K562 (cell line): ENCODE measurements at regions not wholly inside any gene's neighbourhood (a gene's known extent, or its start where the extent isn't known, plus 50 kb on each side); places are given as distances from the start of the nearest gene placed in this dataset.

Experiments
- GABPB2 ChIP-seq: fragments of 250-450 bp; sonication (Bioruptor Pico); conservative IDR thresholded peaks from 2 replicates; pipeline ENCODE4 v1.5.1; 2021; ENCODE audit warnings: mild to moderate bottlenecking
- KDM5B ChIP-seq: fragments of 200-600 bp; sonication (generic); IDR thresholded peaks from 2 replicates; pipeline ENCODE4 v1.6.1; 2012; ENCODE audit warnings: low read depth, mild to moderate bottlenecking, moderate library complexity, low read length, control low read depth, inconsistent platforms; ENCODE audit not compliant: insufficient replicate concordance
- TAF15 ChIP-seq: fragments of 200-400 bp; formaldehyde crosslinking; IDR thresholded peaks from 2 replicates; pipeline ENCODE4 v1.6.1; 2017; ENCODE audit warnings: mild to moderate bottlenecking, low read depth, low read length, moderate library complexity
- ZNF282 ChIP-seq: sonication (generic); formaldehyde crosslinking; IDR thresholded peaks from 2 replicates; pipeline ENCODE4 v1.8.1; 2023; ENCODE audit warnings: missing genetic modification reagents
- ZNF408 ChIP-seq: fragments of 250-450 bp; sonication (Bioruptor Pico); IDR thresholded peaks from 2 replicates; pipeline ENCODE4 v1.4.0; 2020; ENCODE audit warnings: low read depth, mild to moderate bottlenecking, moderate library complexity
- TF ChIP-seq, protein P1 (sequence below): fragments of 450-650 bp; formaldehyde crosslinking; IDR thresholded peaks from 2 replicates; pipeline ENCODE4 v1.4.0; 2022; ENCODE audit warnings: missing genetic modification characterization
- TF ChIP-seq, protein P2 (sequence below), 2 experiments: fragments of 450-650 bp; conservative IDR thresholded peaks; 2 replicates each; pipeline ENCODE4 v1.6.1; 2017; ENCODE audit warnings: mild to moderate bottlenecking in 2 of 2, moderate library complexity in 2 of 2
- TF ChIP-seq, protein P3 (sequence below): fragments of 250-450 bp; sonication (Bioruptor Pico); IDR thresholded peaks from 2 replicates; pipeline ENCODE4 v1.8.0; 2022; ENCODE audit warnings: moderate library complexity, mild to moderate bottlenecking, inconsistent platforms
- TF ChIP-seq, protein P4 (sequence below): sonication (generic); formaldehyde crosslinking; IDR thresholded peaks from 2 replicates; pipeline ENCODE4 v1.8.0; 2022; ENCODE audit warnings: mild to moderate bottlenecking, missing genetic modification reagents
- TF ChIP-seq, protein P5 (sequence below): sonication (generic); formaldehyde crosslinking; IDR thresholded peaks from 2 replicates; pipeline ENCODE4 v1.8.1; 2023; ENCODE audit warnings: mild to moderate bottlenecking, missing genetic modification reagents
- TF ChIP-seq, protein P6 (sequence below), 2 experiments: fragments of 450-650 bp in 1 of 2; sonication (generic) in 1 of 2; formaldehyde crosslinking; conservative IDR thresholded peaks; 2 replicates each; pipeline versions ENCODE4 v1.4.0 to v1.8.1; 2020 to 2022; ENCODE audit warnings: mild to moderate bottlenecking in 1 of 2, missing genetic modification reagents in 1 of 2

DNA sequence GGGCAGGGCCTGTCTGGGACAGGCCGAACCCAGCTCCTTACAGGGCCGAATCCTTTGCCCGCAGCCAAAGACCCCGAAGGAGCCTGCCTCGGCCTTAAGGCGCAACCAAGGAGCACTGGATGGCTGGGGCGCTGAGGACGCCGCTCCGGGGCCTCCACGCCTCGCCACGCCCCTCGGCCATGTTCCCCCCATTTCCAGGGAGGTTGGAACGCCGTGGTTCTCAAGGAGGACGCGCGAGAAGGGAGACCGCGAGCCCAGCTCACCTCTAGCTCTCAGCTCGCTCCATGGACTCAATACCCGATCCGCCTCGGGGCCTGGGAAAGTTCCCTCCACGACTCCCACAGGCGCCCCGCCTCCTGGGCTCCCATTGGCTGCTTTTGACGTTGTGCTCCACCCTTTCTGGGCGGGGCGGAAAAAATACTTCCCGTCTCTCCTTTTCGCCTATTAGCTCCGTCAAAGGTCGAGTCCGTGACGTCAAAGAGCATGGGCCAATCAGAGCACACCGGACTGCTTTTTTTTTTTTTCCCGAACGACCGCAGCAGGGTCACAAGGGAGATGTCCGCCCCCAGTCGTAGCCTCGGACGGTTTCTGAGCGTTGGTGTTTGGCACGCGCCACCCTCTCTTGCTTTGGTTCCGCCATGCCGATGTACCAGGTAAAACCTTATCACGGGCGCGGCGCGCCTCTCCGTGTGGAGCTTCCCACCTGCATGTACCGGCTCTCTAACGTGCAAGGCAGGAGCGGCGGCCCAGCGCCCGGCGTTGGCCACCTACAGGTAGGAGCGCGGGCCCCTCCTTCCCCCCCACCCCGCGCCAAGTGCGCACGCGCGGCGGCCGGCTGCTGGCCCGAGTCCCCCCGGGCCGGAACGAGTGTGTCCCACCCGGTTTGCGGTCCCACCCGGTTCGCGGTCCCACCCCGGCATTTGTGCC, 305.7 kb downstream of the TYW1 start (continued):
- TF ChIP-seq, protein P1, sequence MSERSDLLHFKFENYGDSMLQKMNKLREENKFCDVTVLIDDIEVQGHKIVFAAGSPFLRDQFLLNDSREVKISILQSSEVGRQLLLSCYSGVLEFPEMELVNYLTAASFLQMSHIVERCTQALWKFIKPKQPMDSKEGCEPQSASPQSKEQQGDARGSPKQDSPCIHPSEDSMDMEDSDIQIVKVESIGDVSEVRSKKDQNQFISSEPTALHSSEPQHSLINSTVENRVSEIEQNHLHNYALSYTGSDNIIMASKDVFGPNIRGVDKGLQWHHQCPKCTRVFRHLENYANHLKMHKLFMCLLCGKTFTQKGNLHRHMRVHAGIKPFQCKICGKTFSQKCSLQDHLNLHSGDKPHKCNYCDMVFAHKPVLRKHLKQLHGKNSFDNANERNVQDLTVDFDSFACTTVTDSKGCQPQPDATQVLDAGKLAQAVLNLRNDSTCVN (CRISPR knock-in tag), result 0 out of 2 replicates have a peak, but pooled peaks have one; percentile 79
- TF ChIP-seq, protein P2, sequence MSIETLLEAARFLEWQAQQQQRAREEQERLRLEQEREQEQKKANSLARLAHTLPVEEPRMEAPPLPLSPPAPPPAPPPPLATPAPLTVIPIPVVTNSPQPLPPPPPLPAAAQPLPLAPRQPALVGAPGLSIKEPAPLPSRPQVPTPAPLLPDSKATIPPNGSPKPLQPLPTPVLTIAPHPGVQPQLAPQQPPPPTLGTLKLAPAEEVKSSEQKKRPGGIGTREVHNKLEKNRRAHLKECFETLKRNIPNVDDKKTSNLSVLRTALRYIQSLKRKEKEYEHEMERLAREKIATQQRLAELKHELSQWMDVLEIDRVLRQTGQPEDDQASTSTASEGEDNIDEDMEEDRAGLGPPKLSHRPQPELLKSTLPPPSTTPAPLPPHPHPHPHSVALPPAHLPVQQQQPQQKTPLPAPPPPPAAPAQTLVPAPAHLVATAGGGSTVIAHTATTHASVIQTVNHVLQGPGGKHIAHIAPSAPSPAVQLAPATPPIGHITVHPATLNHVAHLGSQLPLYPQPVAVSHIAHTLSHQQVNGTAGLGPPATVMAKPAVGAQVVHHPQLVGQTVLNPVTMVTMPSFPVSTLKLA (conservative IDR thresholded peaks at IDR 0.05), result peak; percentile 87 to 95
- TF ChIP-seq GABPB2 (CRISPR knock-in tag) (no peak), ZNF408 (CRISPR knock-in tag) (no peak), ZNF282 (no peak), KDM5B (peak; percentile 91), TAF15 (no peak)
- TF ChIP-seq, protein P3, sequence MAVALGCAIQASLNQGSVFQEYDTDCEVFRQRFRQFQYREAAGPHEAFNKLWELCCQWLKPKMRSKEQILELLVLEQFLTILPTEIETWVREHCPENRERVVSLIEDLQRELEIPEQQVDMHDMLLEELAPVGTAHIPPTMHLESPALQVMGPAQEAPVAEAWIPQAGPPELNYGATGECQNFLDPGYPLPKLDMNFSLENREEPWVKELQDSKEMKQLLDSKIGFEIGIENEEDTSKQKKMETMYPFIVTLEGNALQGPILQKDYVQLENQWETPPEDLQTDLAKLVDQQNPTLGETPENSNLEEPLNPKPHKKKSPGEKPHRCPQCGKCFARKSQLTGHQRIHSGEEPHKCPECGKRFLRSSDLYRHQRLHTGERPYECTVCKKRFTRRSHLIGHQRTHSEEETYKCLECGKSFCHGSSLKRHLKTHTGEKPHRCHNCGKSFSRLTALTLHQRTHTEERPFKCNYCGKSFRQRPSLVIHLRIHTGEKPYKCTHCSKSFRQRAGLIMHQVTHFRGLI (CRISPR knock-in tag), result no peak; the same call in 1 of the 2 replicates
- TF ChIP-seq, protein P4, sequence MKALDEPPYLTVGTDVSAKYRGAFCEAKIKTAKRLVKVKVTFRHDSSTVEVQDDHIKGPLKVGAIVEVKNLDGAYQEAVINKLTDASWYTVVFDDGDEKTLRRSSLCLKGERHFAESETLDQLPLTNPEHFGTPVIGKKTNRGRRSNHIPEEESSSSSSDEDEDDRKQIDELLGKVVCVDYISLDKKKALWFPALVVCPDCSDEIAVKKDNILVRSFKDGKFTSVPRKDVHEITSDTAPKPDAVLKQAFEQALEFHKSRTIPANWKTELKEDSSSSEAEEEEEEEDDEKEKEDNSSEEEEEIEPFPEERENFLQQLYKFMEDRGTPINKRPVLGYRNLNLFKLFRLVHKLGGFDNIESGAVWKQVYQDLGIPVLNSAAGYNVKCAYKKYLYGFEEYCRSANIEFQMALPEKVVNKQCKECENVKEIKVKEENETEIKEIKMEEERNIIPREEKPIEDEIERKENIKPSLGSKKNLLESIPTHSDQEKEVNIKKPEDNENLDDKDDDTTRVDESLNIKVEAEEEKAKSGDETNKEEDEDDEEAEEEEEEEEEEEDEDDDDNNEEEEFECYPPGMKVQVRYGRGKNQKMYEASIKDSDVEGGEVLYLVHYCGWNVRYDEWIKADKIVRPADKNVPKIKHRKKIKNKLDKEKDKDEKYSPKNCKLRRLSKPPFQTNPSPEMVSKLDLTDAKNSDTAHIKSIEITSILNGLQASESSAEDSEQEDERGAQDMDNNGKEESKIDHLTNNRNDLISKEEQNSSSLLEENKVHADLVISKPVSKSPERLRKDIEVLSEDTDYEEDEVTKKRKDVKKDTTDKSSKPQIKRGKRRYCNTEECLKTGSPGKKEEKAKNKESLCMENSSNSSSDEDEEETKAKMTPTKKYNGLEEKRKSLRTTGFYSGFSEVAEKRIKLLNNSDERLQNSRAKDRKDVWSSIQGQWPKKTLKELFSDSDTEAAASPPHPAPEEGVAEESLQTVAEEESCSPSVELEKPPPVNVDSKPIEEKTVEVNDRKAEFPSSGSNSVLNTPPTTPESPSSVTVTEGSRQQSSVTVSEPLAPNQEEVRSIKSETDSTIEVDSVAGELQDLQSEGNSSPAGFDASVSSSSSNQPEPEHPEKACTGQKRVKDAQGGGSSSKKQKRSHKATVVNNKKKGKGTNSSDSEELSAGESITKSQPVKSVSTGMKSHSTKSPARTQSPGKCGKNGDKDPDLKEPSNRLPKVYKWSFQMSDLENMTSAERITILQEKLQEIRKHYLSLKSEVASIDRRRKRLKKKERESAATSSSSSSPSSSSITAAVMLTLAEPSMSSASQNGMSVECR (CRISPR knock-in tag), result peak; percentile 44; the same call in 1 of the 2 replicates
- TF ChIP-seq, protein P5, sequence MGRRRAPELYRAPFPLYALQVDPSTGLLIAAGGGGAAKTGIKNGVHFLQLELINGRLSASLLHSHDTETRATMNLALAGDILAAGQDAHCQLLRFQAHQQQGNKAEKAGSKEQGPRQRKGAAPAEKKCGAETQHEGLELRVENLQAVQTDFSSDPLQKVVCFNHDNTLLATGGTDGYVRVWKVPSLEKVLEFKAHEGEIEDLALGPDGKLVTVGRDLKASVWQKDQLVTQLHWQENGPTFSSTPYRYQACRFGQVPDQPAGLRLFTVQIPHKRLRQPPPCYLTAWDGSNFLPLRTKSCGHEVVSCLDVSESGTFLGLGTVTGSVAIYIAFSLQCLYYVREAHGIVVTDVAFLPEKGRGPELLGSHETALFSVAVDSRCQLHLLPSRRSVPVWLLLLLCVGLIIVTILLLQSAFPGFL (CRISPR knock-in tag), result 0 out of 2 replicates have a peak, but pooled peaks have one; percentile 24
- TF ChIP-seq, protein P6, sequence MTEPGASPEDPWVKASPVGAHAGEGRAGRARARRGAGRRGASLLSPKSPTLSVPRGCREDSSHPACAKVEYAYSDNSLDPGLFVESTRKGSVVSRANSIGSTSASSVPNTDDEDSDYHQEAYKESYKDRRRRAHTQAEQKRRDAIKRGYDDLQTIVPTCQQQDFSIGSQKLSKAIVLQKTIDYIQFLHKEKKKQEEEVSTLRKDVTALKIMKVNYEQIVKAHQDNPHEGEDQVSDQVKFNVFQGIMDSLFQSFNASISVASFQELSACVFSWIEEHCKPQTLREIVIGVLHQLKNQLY (CRISPR knock-in tag; conservative IDR thresholded peaks at IDR 0.05), result no peak; a peak in 1 of 4 replicates
